ENCODE measurements at regions not wholly inside any gene's neighbourhood (a gene's known extent, or its start where the extent isn't known, plus 50 kb on each side); places are given as distances from the start of the nearest gene placed in this dataset.

DNA sequence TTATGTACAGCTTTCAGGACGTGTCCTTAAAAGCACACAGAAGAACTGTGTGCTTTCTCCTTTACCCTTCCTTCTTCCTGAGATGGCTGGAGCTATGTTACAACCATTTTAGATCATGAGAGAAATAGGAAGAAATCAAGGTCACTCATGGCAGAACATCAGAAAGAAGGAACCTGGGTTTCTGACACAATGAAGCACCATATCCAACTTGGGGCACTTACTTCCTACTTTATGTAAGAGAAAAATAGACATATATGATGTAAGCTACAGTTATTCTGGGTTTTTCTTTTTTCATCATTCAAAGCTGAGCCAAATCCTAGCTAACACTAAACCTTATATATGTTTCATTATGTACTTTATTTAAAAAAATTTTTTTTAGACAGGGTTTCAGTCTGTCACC, 79.5 kb downstream of the FAM161A start:
- BruUV-seq (replicated peaks): no TSS peak
- no peaks in the 10 kb centered on the region for H3K9me2 ChIP-seq (ENCODE audit: insufficient read depth, low read length)

DNA sequence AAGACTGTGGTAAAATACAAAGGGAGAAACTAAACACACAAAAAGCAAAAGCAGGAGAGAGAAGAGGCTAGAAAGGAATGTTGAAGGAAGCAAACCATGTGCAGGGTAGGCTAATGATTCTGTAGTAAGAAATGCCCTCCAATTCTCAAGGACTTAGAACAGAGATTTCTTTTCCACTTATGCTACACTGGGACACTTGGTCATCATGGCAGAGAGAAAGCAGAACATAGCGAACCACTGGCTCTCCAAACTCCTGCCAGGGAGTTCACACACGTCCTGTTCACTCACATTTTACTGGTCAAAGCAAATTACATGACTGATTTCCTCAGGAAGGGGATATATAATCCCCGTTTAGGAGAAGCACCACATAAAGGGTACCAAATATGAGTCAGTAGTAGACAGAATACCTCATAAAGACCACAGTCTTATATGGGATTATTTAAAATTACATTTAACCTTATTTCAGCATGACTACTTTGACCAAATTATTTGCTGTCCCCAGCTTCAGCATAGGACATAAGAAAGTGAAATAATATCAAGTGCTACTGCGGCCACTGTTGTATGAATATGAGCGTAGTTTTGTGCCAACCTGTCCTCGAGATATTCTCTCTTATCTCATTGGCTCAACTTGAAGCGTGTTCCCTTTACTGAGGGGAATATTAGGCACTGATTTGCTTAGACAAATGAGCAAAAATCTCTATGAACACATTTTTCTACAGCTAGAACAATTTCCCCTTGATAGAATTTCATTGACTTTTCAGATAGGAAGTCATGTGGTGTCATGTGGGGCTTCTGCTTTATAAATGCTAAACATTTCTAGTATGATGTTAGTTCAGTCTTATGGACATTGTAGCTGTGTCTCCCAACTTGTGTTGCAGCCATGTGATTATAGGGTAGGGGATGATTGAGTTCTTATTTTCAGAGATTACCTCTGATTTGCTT, 81.7 kb downstream of the FAM161A start:
- ChIA-PET POLR2A (interaction anchor here (0.5 to 0.6 kb wide), 2 partner anchors 229 to 296 kb away, joined by 3 to 4 read pairs; no protein-coding TSS in a partner anchor), CTCF (ENCODE audit: unreplicated experiment) (no interaction called here)
- H3K4me2 ChIP-seq (ENCODE audit: low read length): no peak overlapping the region
- H3K9me3 ChIP-seq (ENCODE audit: low read length): no peaks in the 10 kb centered on the region
- intact Hi-C loops (cut with micrococcal nuclease; ENCODE audit: unreplicated experiment): no loop called here
- TF ChIP-seq, protein P1, sequence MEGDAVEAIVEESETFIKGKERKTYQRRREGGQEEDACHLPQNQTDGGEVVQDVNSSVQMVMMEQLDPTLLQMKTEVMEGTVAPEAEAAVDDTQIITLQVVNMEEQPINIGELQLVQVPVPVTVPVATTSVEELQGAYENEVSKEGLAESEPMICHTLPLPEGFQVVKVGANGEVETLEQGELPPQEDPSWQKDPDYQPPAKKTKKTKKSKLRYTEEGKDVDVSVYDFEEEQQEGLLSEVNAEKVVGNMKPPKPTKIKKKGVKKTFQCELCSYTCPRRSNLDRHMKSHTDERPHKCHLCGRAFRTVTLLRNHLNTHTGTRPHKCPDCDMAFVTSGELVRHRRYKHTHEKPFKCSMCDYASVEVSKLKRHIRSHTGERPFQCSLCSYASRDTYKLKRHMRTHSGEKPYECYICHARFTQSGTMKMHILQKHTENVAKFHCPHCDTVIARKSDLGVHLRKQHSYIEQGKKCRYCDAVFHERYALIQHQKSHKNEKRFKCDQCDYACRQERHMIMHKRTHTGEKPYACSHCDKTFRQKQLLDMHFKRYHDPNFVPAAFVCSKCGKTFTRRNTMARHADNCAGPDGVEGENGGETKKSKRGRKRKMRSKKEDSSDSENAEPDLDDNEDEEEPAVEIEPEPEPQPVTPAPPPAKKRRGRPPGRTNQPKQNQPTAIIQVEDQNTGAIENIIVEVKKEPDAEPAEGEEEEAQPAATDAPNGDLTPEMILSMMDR (conservative IDR thresholded peaks at IDR 0.05; ENCODE audit: low read length): no peak
- TF ChIP-seq EZH2phosphoT487 (IDR thresholded peaks at IDR 0.05; ENCODE audit: borderline replicate concordance, low read depth, low read length): no peak
- H3K4me1 ChIP-seq (ENCODE audit: insufficient read depth, low read length, poor library complexity, severe bottlenecking): peaks cover 29% of the 10 kb centered on the region
- H2AFZ ChIP-seq (ENCODE audit: low read length): peak overlapping the region; percentile 44
- H3K79me2 ChIP-seq (ENCODE audit: insufficient read depth, low read depth, low read length): no peaks in the 10 kb centered on the region
- no peaks in the 10 kb centered on the region for H3K9me2 ChIP-seq (ENCODE audit: insufficient read depth, low read length)
- no peak overlapping the region for H3K4me3 ChIP-seq (ENCODE audit: low read depth, low read length, poor library complexity, severe bottlenecking)
- BruUV-seq (replicated peaks): no TSS peak
- H3K27ac ChIP-seq (ENCODE audit: low read depth, low read length, poor library complexity, severe bottlenecking): no peak overlapping the region
- H3K36me3 ChIP-seq (ENCODE audit: insufficient read depth, low read length): no peaks in the 10 kb centered on the region
- H4K20me1 ChIP-seq (ENCODE audit: insufficient read depth, low read length): no peaks in the 10 kb centered on the region
- no peak for DNase-seq (ENCODE audit: low spot score)

More for the DNA sequence above, 79.5 kb downstream of the FAM161A start:
- DNase-seq (ENCODE audit: low spot score): peak; percentile 26
- POLR2A ChIA-PET: interaction anchor here (0.6 to 1.2 kb wide), 3 partner anchors 67 to 776 kb away, joined by 3 to 5 read pairs (median 3); no protein-coding TSS in a partner anchor
- Histone ChIP-seq H4K20me1 (ENCODE audit: insufficient read depth, low read length) (no peaks in the 10 kb centered on the region), H3K79me2 (ENCODE audit: insufficient read depth, low read depth, low read length) (no peaks in the 10 kb centered on the region), H3K4me3 (ENCODE audit: low read depth, low read length, poor library complexity, severe bottlenecking) (no peak overlapping the region), H3K4me2 (ENCODE audit: low read length) (no peak overlapping the region), H3K36me3 (ENCODE audit: insufficient read depth, low read length) (no peaks in the 10 kb centered on the region), H2AFZ (ENCODE audit: low read length) (peak overlapping the region; percentile 75), H3K27ac (ENCODE audit: low read depth, low read length, poor library complexity, severe bottlenecking) (no peak overlapping the region), H3K9me3 (ENCODE audit: low read length) (no peaks in the 10 kb centered on the region), H3K4me1 (ENCODE audit: insufficient read depth, low read length, poor library complexity, severe bottlenecking) (peaks cover 29% of the 10 kb centered on the region)
- intact Hi-C loops (cut with micrococcal nuclease; ENCODE audit: unreplicated experiment): no loop called here
- TF ChIP-seq EZH2phosphoT487 (IDR thresholded peaks at IDR 0.05; ENCODE audit: borderline replicate concordance, low read depth, low read length): no peak
- TF ChIP-seq, protein P1 (conservative IDR thresholded peaks at IDR 0.05; ENCODE audit: low read length): no peak
- CTCF ChIA-PET (ENCODE audit: unreplicated experiment): no interaction called here

DNA sequence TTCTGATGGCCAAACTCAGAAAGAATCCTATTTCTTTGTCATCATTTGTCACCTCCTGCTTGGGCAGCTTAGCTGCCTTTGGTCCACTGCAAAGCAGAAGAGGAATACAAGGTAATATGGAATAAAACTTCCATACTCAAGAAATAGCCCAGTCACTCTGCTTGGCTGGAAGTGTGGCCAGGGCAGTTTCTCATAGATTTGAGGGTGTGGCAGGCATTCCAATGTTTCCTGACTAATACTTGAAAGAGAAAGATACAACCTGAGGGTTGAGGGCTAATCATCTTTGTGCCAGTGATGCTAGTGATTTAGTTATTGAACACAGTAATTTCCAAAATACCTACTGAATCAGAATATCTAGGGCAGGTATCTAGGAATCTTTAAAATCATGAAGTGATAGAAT, 83.1 kb downstream of the FAM161A start:
- CTCF ChIA-PET (ENCODE audit: unreplicated experiment): no interaction called here
- intact Hi-C loops (cut with micrococcal nuclease; ENCODE audit: unreplicated experiment): no loop called here
- Histone ChIP-seq H4K20me1 (ENCODE audit: insufficient read depth, low read length) (no peaks in the 10 kb centered on the region), H3K36me3 (ENCODE audit: insufficient read depth, low read length) (no peaks in the 10 kb centered on the region), H3K9me2 (ENCODE audit: insufficient read depth, low read length) (no peaks in the 10 kb centered on the region), H3K4me3 (ENCODE audit: low read depth, low read length, poor library complexity, severe bottlenecking) (no peak overlapping the region), H3K27ac (ENCODE audit: low read depth, low read length, poor library complexity, severe bottlenecking) (no peak overlapping the region), H3K4me1 (ENCODE audit: insufficient read depth, low read length, poor library complexity, severe bottlenecking) (peaks cover 17% of the 10 kb centered on the region), H3K4me2 (ENCODE audit: low read length) (no peak overlapping the region), H3K9me3 (ENCODE audit: low read length) (no peaks in the 10 kb centered on the region), H3K79me2 (ENCODE audit: insufficient read depth, low read depth, low read length) (no peaks in the 10 kb centered on the region), H2AFZ (ENCODE audit: low read length) (no peak overlapping the region)
- no peak for DNase-seq (ENCODE audit: low spot score)
- BruUV-seq (replicated peaks): no TSS peak
- TF ChIP-seq, protein P1 (conservative IDR thresholded peaks at IDR 0.05; ENCODE audit: low read length): no peak
- no peak for TF ChIP-seq EZH2phosphoT487 (IDR thresholded peaks at IDR 0.05; ENCODE audit: borderline replicate concordance, low read depth, low read length)
- POLR2A ChIA-PET: no interaction called here
